GM18505 (cell line): ENCODE measurements at regions not wholly inside any gene's neighbourhood (a gene's known extent, or its start where the extent isn't known, plus 50 kb on each side); places are given as distances from the start of the nearest gene placed in this dataset.
"Not testable (repeated sequence)": the region's sequence is repeated elsewhere in the genome, so short reads cannot be mapped to it uniquely, and the experiment has no call there.

ENCODE experiments used
- ATAC-seq: cut with Tn5 transposase; IDR thresholded peaks from one replicate; pipeline ENCODE4 v1.9.1; 2021; ENCODE audit not compliant: unreplicated experiment
- POLR2A ChIP-seq: IDR thresholded peaks from 4 replicates; pipeline ENCODE4 v1.6.1; 2011; ENCODE audit warnings: borderline replicate concordance; ENCODE audit not compliant: insufficient read depth, insufficient read length; ENCODE audit errors: extremely low read depth

- ATAC-seq, result no peak
- no peak for TF ChIP-seq POLR2A
These were observed 553.0 kb upstream of the ADGRB3 start for GRCh38 chr6:68082086-68082485.

- ATAC-seq, result no peak
These were observed 555.0 kb upstream of the ADGRB3 start for GRCh38 chr6:68080074-68080473.

GRCh38 chr6:68077661-68078060, 557.4 kb upstream of the ADGRB3 start:
- TF ChIP-seq POLR2A, result no peak
- ATAC-seq, result no peak

More at GRCh38 chr6:68080074-68080473, 555.0 kb upstream of the ADGRB3 start:
- TF ChIP-seq POLR2A, result no peak

GRCh38 chr6:68071740-68072139, 563.3 kb upstream of the ADGRB3 start:
- TF ChIP-seq POLR2A, result no peak
- ATAC-seq, result no peak

- no peak for ATAC-seq
- no peak for TF ChIP-seq POLR2A
These were observed 565.0 kb upstream of the ADGRB3 start for GRCh38 chr6:68069921-68070710.

GRCh38 chr6:68059899-68060298, 575.2 kb upstream of the ADGRB3 start:
- no peak for ATAC-seq
- no peak for TF ChIP-seq POLR2A

GRCh38 chr6:68059261-68059660, 575.8 kb upstream of the ADGRB3 start:
- TF ChIP-seq POLR2A, result no peak
- ATAC-seq, result no peak

- ATAC-seq, result not testable (repeated sequence)
These were observed 578.5 kb upstream of the ADGRB3 start for GRCh38 chr6:68056596-68056995.

GRCh38 chr6:68054756-68055155, 580.3 kb upstream of the ADGRB3 start:
- ATAC-seq, result no peak
- TF ChIP-seq POLR2A, result no peak

- TF ChIP-seq POLR2A, result no peak
These were observed 581.2 kb upstream of the ADGRB3 start for GRCh38 chr6:68053805-68054373.

GRCh38 chr6:68052234-68052633, 582.8 kb upstream of the ADGRB3 start:
- no peak for ATAC-seq
- no peak for TF ChIP-seq POLR2A

More at GRCh38 chr6:68053805-68054373, 581.2 kb upstream of the ADGRB3 start:
- no peak for ATAC-seq

GRCh38 chr6:68049562-68049961, 585.5 kb upstream of the ADGRB3 start:
- no peak for ATAC-seq
- no peak for TF ChIP-seq POLR2A

GRCh38 chr6:68046756-68047155, 588.3 kb upstream of the ADGRB3 start:
- no peak for ATAC-seq
- no peak for TF ChIP-seq POLR2A

- ATAC-seq, result no peak
- no peak for TF ChIP-seq POLR2A
These were observed 588.8 kb upstream of the ADGRB3 start for GRCh38 chr6:68046302-68046701.
